ENCODE measurements at regions not wholly inside any gene's neighbourhood (a gene's known extent, or its start where the extent isn't known, plus 50 kb on each side); places are given as distances from the start of the nearest gene placed in this dataset.

GRCh38 chr17:79272666-79273219 is 198.1 kb downstream of the ENGASE start:
- no peak for DNase-seq (ENCODE audit: low spot score)
- no peak for ATAC-seq (ENCODE audit: low FRiP score)
- TF ChIP-seq, protein P1, sequence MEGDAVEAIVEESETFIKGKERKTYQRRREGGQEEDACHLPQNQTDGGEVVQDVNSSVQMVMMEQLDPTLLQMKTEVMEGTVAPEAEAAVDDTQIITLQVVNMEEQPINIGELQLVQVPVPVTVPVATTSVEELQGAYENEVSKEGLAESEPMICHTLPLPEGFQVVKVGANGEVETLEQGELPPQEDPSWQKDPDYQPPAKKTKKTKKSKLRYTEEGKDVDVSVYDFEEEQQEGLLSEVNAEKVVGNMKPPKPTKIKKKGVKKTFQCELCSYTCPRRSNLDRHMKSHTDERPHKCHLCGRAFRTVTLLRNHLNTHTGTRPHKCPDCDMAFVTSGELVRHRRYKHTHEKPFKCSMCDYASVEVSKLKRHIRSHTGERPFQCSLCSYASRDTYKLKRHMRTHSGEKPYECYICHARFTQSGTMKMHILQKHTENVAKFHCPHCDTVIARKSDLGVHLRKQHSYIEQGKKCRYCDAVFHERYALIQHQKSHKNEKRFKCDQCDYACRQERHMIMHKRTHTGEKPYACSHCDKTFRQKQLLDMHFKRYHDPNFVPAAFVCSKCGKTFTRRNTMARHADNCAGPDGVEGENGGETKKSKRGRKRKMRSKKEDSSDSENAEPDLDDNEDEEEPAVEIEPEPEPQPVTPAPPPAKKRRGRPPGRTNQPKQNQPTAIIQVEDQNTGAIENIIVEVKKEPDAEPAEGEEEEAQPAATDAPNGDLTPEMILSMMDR (IDR thresholded peaks at IDR 0.05), result no peak

DNA sequence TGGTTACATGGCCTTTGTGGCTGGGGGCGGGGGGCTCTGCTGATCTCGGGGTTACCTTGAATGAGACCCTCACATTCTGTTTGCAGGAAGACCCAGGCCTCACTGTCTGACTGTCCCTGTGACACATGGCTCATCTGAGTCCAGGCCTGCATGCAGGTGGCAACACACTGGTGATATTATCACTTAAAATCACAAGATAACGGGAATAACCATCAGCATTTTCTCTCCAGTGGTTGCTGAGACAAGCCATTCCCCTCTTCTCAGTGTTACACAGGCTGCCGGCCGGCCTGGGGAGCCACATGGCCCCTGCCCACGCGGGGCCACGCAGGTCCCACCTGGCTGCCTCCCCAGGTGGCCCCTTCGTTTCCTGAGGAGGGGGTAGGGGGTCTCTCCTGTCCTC is 197.6 kb downstream of the ENGASE start:
- TF ChIP-seq, protein P1 (IDR thresholded peaks at IDR 0.05), result no peak
- ATAC-seq (ENCODE audit: low FRiP score) (no peak), DNase-seq (ENCODE audit: low spot score) (no peak)

DNA sequence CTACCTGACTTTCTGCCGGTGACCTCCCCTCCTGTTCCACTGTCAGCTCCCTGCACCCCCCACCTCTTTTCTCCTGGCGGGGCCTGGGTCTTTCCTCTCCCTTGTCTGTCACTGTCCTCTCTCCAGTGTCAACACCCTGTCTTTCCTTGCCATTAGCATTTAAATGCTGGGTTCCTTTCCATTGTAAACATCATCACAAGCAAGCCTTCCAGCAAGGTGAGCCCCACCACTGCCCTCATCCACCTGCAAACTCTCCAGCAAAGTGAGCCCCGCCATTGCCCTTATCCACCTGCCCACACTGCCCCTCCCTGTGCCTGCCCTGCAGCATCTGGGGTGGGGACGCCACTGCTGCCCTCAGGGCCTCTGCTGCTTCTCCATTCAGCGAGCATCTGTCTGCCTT is 195.0 kb downstream of the ENGASE start:
- no peak for DNase-seq (ENCODE audit: low spot score)
- no peak for ATAC-seq (ENCODE audit: low FRiP score)
- TF ChIP-seq, protein P1 (IDR thresholded peaks at IDR 0.05), result no peak

- DNase-seq (ENCODE audit: low spot score) (no peak), ATAC-seq (ENCODE audit: low FRiP score) (no peak)
- TF ChIP-seq, protein P1 (IDR thresholded peaks at IDR 0.05), result no peak
Observed at GRCh38 chr17:79263191-79263590, 188.6 kb downstream of the ENGASE start.

GRCh38 chr17:79262624-79263023 is 188.0 kb downstream of the ENGASE start:
- no peak for ATAC-seq (ENCODE audit: low FRiP score)
- no peak for DNase-seq (ENCODE audit: low spot score)
- TF ChIP-seq, protein P1 (IDR thresholded peaks at IDR 0.05), result no peak

GRCh38 chr17:79261355-79262072 is 186.9 kb downstream of the ENGASE start:
- ATAC-seq (ENCODE audit: low FRiP score), result no peak
- TF ChIP-seq, protein P1 (IDR thresholded peaks at IDR 0.05), result no peak
- no peak for DNase-seq (ENCODE audit: low spot score)

GRCh38 chr17:79258843-79259242 is 184.2 kb downstream of the ENGASE start:
- ATAC-seq (ENCODE audit: low FRiP score), result no peak
- no peak for DNase-seq (ENCODE audit: low spot score)
- TF ChIP-seq, protein P1 (IDR thresholded peaks at IDR 0.05), result no peak
